HG03432 (cell line): ENCODE measurements at regions not wholly inside any gene's neighbourhood (a gene's known extent, or its start where the extent isn't known, plus 50 kb on each side); places are given as distances from the start of the nearest gene placed in this dataset.

Experiments used
- ATAC-seq: cut with Tn5 transposase; IDR thresholded peaks from one replicate; pipeline ENCODE4 v1.9.1; 2021; ENCODE audit warnings: mild to moderate bottlenecking, moderate library complexity; ENCODE audit not compliant: unreplicated experiment

DNA sequence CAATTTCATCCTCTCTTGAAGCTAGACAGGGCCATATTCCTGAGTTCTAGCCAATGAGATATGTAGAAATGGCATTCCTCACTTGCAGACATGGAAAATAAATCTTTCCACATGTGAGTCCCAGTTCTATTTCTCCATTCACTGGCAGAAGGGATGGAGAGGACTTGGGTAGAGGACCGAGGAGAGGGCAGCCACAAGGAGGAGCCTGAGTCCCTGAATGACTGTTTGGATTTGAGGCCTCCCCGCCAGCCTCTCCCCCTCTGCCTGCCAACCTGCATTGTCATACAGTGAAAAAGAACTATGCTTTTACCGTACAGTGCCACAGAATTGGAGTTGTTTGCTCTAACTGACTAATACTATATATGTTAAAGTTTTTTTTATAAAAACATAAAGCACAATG lies 583.0 kb upstream of the WWC1 start:
- ATAC-seq = no peak

DNA sequence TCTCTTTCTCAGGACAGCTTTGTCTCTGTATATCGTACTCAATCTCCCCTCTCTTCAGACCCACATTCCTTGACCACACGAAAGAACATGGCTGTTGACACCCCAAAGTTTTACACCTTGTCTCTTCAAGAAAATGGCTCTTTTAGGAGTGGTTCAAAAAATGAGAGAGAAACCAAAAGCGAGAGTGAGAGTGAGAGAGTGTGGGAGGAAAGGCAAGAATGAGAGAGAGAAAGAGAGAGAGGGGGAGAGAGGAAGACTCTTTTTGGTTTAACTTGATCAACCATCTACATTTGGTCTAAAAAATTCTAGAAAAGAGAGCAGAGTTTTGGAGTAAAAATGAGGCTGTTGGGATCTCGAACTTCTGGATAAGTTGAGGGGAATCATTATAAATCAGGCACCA lies 581.8 kb upstream of the WWC1 start:
- ATAC-seq = peak; percentile 72

DNA sequence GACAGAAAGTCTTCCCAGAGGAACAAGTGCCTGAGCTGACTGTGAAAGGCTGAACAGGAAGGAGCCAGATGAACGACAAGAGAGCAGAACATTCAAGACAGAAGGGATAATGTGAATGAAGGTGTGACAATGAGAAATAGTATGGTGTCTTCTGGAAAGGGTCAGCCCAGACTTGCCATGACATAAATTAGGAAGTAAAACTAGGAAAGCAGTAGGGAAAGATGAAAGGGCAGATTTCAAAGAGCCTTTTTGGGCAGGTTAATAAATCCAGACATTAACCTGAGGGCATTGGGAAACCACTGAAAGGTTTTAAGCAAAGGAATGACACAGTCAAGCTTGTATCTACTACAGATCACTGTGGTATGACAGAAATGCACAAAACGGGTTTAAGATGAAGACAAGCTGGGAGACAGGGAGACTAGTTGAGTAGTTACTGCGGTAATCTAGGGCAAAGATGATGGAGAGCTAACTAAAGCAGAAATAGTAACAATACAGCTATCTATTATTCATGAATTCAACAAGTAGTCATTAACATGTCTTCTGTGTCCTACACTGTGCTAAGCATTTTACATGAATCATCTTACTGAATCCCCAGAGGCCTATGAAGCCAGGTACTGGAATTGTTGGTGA lies 580.9 kb upstream of the WWC1 start:
- ATAC-seq = no peak

DNA sequence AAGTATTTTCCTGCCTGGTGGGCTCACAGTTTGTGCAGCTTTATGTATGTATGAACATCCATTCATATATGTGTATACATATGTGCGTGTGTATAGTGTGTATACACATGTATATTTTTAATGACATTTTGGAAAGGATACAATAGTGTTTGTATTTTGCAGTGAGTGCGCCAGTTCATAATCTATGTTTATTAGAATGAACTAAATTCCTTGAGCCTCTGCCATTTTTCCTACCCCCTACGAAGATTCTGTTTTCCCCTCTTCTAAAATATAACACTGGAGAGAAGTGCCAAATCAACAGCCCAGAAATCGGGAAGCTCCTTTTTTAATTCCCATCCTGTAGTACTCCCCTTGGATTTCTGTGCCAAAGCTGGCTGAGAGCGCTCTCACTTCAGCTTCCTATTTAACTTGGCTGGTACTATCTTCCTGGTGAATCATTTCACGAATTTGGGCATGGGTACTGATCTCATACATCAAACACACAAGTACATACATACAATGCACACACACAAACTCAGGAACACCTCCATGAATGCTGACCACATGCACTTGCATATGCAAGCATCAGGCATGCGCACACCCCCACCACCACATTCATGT lies 578.4 kb upstream of the WWC1 start:
- ATAC-seq = no peak

DNA sequence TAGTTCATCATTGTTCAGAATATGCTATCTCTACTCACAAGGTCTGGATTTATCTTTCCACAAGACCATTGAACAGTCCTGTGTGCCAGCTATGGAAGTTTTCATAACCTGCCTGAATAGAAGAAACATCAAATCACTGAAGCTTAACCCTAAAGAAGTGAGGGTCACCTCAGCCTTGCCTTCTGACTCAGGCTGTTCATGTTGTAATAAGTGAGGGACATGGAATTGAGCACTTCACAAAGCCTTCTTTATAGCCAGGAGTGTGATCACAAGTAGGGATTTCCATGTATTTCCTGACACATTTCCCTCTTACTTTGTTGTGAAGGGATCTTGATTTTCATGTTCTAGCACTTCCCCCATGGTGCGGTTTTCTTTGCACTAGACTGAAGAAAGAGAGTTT lies 577.5 kb upstream of the WWC1 start:
- ATAC-seq = no peak

DNA sequence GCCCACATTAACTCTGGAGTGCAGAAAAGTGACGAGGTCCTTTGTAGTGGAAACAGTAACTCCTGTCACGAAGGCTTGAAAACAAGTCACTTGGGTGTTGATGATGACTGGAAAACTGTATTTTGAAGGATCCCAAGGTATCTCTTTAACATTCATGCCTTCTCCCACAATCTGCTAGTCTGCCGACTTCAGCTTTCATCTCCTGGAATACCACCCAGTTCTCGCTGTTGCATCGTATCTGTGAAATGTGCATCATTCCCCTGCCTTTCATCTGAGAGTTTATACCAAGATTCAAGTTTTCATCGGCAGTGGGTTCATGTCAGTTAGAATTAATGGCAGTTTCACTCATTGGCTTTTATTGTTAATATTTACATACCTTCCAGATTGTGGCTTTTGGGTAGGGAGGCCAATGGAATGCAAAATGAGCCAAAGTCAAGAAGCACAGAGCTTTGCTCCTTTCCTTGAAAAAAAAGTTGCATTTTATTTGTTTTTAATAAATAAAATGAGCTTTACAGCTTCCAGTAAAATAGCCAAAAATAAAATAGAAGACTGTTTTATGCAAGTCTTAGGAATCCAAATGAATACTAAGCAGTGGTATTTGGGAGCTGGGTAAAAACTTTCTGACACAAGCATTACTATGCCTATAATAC lies 575.2 kb upstream of the WWC1 start:
- no peak for ATAC-seq

DNA sequence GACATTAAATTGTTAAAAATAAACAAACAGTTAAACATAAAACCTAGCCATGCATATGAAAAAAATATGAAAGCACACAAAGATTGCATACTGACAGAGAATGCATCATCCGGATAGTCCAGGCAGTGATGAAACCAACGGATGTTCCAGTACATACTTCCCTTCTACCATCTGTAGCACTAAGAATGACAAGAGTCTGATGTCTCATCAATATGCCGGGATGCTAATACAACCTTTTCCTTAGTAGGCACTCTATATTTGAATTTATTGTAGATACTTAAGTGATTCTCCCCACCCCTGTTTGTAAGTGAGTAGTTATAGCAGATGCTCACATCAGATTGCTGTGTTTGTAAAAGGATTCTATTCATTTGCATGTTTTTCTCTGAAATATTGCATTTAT lies 571.2 kb upstream of the WWC1 start:
- ATAC-seq = no peak

DNA sequence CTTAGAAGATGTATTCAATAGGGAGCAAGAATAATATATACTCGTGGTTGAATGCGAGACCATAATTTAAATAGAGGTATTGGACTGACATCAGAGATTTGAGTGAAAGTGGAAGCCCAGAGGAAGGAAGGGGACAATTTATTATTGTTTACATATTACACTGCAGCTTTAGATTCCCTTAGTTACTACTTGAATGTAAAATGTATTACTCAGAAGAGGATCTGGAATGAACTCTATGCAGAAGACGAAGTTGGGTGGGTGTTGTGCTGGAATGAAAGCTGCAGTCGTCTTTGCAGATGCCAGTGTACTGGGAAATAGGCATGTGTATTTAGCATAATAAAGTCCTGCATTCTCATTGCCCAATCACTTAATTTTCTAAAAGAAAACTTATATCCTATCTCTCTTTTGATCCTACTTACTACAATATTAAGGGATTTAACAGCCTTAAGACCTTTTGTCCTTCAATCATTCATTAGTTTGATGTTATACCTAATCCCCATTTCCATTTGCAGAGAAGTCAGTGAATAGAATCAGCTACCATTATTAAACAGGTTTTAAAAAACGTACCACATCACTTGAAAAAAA lies 570.7 kb upstream of the WWC1 start:
- ATAC-seq = no peak

DNA sequence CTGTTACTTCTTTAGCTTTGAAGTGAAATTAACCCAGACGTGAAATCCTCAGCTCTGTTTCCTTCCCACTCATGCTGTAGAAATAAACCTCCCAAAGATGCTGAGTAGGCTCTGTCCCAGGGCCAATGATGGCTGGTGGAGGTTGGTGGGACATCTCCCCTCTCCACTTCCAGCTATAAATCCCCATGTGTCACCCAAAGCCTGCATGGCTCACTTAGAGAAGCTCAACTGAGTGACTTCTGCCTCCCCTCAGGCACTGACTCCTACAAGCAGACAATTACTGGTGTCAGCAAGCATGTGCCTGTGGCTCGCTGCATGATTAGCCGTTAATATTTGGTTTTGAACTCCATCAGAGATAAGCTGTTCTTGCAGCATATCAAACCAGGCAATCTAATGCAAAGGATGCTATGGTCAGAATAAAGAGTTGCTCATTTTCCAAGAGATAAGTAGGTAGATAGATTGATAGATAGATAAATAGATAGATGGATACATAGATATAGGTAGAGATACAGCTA lies 569.5 kb upstream of the WWC1 start:
- ATAC-seq = no peak

DNA sequence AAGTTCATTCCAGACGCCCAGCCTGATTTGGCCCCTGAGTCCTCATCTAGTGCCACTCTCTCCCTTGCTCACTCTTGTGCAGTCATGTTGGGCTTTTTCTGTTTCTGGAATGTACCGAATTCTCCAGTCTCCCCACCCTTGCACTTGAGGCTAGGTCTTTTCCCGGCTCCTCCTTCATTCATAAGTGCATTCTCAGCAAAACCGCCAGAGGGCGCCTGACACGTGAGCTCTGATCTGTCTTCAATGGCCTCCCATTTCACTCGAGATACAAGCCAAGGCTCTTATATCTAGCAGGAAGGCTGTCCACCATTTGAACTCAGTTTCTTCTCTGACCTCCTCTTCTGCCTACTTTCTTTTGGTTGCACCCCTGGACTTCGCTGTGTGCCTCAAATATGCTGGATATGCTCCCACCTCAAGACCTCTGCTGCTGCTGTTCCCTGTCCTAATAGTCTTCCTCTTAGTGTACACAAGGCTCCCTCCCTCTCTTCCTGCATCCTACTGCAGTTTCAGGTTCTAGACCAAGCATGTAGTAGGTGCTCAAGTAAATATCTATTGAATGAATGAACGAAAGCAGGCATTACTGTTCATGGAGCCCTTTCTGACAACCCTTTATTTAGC lies 568.1 kb upstream of the WWC1 start:
- peak; percentile 97 for ATAC-seq

DNA sequence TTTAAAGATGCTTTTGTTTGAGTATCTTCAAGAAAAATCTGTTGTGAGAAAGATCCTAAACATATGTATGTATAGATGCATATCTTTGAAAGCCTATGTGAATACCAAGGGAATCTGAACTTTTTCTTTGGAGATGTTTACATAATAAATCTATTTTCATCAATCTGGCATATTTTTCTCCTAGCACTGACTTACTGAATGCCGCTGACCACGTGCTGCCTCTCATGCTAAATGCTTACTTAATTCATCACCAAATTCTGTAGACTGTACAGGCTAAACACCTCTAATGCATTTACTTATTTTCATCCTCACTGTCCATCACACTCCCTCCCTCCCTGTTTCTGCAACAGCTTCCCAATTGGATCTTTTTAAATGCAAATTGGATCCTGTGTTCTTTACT lies 566.2 kb upstream of the WWC1 start:
- no peak for ATAC-seq

DNA sequence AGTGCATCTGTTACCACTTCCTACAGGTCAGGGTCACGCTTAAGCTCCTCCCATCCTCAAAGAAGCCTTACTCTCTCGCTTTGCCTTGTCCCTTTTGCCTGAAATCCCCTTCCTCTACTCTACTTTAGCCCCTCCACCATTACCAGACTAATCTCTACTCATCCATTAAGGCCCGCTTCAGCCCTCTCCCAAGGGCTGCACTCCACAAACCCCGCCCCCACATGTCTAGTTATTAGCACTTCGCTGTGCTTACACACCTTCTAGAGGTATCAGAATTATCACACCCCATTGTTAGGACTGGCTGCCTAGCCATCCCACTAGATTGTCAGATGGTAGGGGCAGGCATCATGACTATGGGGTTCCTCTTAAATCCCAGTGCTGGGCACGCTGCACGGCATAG lies 565.7 kb upstream of the WWC1 start:
- ATAC-seq = no peak

DNA sequence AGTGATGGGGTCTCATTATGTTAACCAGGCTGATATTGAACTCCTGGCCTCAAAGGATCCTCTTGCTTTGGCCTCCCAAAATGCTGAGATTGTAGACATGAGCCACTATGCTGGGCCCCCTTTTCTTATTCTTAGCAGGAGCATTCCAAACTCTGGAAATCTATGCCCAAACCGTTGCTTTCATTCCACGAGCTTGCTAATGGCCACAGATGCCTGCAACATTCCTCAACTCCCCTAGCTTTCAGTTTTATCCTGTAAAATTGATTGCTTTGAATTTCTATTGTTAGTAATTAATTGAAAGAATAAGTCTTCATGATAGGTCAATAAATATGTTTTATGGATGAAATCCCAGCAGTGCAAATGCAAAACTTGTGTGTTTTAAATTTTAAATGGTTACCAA lies 564.8 kb upstream of the WWC1 start:
- ATAC-seq = no peak

DNA sequence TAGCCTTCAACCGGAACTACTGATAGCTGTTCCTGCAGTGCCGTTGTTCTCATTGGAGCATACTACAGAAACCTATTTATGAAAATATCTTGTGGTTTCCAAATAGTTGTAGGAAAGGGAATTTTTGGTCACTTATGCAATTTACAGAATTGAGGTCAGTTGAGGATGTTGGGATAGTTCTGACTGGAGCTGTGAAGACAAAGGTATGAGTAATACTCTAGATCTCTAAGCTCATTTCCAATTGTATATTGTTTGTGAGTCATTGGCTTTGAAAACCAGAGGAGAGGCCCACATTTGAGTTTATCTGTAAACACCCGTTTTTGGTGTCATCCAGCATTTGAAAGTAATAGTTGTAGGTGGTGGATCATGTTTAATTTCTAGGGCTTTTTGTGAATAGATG lies 561.3 kb upstream of the WWC1 start:
- ATAC-seq = no peak

DNA sequence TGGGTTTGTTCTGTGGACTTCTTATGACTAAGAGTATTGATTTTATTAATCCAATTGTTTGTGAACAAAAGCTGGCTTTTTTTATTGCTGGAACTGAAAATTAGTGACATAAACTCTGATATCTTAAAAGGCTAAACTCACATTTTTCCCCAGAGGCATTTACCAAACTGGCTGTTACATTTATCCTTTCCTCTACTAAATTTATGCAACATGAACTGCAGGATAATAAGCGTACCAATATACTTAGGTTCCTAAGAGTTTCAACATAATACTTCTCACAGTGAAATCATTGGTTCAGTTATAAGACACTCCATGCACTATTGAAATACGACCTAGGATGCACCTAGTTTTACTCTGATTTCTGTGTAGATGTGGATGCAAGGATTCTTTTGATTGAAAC lies 560.8 kb upstream of the WWC1 start:
- no peak for ATAC-seq

DNA sequence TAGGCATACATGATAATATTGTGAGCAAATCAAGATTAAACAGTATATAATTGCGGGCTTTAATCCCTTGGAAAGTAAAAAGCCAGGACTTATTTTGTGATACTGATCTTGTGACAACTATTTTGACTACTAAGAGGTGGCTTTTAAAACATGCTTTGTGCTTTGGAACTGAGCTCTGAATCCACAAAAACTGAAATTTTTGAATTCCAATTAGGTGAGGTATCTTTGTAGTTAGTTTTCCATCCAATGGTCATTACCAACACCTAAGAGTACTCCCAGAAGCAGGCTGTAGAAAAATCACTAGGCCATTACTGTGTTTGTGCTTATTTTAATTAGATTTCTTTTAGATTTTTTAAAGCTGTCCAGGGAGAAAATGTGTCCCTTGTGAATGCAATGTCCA lies 559.5 kb upstream of the WWC1 start:
- ATAC-seq = no peak

DNA sequence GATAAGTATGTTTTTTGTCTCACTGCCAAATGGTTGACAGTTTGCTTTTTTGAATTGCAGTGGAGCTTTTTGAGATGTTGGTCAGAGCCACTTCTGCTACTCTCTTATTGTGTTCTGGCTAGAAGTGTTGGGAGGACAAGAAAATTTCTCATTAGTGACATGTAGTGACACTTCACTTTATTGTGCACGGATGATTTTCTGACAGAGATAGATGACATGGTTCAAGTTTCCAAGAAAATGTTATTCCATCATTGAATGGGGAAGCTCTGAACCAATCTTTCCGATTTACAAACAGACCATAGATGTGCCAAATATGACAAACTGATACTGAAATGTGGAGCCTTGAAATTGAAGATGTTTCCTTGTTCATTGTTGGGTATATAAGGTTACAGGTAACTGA lies 558.9 kb upstream of the WWC1 start:
- ATAC-seq = no peak

DNA sequence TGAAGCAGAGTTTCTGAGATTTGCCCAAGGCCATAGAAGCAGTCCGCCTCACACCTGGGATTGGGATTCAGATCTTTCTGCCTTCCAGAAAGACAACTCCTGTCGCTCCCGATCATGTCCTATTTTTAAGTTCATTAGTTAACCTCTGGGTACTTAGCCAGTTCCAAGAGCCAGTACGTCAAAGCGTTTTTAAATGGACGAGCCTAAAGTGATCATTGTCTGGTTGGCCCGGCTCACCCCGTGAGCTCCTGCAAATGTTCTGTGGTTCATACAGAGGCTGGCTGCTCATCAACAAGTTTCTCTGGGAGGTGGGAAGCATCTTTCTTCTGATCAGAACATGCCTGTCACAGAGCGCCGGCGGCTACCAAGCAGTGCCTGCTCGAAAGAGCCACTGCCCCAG lies 554.5 kb upstream of the WWC1 start:
- no peak for ATAC-seq

DNA sequence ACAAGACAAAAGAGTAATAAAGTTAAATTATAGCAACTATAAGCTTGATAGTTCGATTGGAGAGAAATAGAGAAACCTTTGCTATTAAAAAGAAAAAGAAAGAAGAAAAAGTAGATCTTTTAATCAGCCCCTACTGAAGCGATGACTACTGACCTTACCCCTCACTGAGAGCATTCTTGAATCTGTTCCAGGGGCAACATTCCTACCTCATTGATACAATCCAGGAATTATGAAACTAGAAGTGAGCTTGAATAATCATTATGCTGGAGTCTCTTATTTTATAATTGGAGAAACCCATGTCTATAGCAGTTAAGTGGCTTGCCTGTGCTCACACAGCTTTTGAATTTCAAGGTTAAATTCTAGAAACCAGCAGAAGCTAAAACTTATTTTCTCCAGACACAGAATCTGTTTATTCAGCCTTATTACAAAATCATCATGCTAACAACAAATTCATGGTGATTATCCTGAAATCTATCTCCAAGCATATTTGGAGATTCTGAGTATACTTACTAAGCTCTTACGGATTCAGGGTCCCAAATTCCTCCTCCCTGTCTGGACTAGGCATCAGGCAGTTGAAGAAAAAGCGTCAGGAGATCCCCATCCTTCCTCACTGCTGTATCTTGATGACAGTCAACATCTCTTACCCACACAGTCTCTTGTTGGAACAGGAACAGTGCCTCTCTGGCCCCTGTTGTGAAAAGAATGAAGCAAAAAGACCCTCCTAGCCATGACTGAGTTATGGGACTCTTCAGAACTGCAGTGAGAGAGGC lies 547.6 kb upstream of the WWC1 start:
- ATAC-seq = no peak

DNA sequence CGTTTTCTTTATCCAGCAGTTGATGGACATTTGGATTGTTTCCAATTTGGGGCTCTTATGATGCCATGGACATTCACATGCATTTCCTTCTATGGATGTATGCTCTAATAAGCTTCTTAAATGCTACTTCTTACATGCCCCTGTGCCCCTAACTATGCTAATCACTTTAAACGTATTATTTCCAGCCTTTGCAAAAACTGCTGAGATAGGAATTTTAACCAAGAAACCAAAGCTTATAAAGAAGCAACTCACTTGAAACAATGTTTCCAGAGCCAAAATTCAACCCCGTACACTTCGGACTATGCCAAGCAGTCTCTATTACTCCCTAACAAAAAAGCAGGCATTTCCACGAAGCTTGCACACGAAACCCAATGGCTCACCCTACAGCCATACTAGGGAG lies 545.6 kb upstream of the WWC1 start:
- ATAC-seq = no peak

DNA sequence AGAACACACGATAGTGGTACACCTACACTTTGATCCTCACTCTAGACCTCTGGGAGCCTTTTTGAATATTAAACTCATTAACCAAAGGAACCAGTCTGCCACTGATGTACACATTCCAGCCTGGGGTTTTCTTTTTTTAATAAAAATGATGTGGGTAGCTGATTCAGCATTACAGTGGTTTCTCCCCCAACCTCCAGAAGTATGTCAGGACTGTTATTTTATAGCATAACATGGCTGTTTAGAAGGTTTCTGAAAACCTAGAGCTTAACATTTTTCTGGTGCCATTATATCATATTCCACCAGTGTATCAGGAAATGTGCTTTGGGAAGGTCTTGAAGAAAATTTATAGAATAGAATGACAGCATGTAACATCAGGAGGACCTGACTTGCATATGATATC lies 540.9 kb upstream of the WWC1 start:
- ATAC-seq = no peak
